ENCODE measurements at regions not wholly inside any gene's neighbourhood (a gene's known extent, or its start where the extent isn't known, plus 50 kb on each side); places are given as distances from the start of the nearest gene placed in this dataset.

DNA sequence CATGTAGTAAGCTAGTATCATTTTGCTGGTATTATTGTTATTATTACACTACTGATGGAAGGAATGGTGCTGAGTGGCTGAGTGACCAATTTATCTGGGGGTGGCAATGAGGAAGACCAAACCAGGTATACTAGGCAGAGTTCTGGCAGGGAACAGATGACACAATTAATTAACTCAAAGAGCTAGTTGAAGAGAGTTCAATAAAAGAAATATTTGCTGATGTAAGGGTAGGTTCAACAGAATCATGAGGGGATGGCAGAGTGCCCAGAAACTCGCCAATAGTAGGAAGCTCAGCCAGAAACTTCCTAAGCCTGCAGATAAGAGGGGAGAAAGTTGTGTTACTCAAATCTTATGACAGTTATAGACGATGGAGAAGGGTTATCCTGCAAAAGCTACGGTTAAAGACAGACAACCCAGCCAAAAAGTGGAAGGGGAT is 352.5 kb downstream of the KCNJ2 start:
- TF ChIP-seq, protein P1, sequence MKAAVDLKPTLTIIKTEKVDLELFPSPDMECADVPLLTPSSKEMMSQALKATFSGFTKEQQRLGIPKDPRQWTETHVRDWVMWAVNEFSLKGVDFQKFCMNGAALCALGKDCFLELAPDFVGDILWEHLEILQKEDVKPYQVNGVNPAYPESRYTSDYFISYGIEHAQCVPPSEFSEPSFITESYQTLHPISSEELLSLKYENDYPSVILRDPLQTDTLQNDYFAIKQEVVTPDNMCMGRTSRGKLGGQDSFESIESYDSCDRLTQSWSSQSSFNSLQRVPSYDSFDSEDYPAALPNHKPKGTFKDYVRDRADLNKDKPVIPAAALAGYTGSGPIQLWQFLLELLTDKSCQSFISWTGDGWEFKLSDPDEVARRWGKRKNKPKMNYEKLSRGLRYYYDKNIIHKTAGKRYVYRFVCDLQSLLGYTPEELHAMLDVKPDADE (IDR thresholded peaks at IDR 0.05) = no peak
- TF ChIP-seq, protein P2, sequence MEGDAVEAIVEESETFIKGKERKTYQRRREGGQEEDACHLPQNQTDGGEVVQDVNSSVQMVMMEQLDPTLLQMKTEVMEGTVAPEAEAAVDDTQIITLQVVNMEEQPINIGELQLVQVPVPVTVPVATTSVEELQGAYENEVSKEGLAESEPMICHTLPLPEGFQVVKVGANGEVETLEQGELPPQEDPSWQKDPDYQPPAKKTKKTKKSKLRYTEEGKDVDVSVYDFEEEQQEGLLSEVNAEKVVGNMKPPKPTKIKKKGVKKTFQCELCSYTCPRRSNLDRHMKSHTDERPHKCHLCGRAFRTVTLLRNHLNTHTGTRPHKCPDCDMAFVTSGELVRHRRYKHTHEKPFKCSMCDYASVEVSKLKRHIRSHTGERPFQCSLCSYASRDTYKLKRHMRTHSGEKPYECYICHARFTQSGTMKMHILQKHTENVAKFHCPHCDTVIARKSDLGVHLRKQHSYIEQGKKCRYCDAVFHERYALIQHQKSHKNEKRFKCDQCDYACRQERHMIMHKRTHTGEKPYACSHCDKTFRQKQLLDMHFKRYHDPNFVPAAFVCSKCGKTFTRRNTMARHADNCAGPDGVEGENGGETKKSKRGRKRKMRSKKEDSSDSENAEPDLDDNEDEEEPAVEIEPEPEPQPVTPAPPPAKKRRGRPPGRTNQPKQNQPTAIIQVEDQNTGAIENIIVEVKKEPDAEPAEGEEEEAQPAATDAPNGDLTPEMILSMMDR (conservative IDR thresholded peaks at IDR 0.05; ENCODE audit: low read depth in 2 of 2) = no peak
- TF ChIP-seq POLR2AphosphoS5 (IDR thresholded peaks at IDR 0.05; ENCODE audit: low read depth) = no peak
- no peak for TF ChIP-seq EZH2 (IDR thresholded peaks at IDR 0.05; ENCODE audit: low read depth, unreplicated experiment)
- TF ChIP-seq, protein P3, sequence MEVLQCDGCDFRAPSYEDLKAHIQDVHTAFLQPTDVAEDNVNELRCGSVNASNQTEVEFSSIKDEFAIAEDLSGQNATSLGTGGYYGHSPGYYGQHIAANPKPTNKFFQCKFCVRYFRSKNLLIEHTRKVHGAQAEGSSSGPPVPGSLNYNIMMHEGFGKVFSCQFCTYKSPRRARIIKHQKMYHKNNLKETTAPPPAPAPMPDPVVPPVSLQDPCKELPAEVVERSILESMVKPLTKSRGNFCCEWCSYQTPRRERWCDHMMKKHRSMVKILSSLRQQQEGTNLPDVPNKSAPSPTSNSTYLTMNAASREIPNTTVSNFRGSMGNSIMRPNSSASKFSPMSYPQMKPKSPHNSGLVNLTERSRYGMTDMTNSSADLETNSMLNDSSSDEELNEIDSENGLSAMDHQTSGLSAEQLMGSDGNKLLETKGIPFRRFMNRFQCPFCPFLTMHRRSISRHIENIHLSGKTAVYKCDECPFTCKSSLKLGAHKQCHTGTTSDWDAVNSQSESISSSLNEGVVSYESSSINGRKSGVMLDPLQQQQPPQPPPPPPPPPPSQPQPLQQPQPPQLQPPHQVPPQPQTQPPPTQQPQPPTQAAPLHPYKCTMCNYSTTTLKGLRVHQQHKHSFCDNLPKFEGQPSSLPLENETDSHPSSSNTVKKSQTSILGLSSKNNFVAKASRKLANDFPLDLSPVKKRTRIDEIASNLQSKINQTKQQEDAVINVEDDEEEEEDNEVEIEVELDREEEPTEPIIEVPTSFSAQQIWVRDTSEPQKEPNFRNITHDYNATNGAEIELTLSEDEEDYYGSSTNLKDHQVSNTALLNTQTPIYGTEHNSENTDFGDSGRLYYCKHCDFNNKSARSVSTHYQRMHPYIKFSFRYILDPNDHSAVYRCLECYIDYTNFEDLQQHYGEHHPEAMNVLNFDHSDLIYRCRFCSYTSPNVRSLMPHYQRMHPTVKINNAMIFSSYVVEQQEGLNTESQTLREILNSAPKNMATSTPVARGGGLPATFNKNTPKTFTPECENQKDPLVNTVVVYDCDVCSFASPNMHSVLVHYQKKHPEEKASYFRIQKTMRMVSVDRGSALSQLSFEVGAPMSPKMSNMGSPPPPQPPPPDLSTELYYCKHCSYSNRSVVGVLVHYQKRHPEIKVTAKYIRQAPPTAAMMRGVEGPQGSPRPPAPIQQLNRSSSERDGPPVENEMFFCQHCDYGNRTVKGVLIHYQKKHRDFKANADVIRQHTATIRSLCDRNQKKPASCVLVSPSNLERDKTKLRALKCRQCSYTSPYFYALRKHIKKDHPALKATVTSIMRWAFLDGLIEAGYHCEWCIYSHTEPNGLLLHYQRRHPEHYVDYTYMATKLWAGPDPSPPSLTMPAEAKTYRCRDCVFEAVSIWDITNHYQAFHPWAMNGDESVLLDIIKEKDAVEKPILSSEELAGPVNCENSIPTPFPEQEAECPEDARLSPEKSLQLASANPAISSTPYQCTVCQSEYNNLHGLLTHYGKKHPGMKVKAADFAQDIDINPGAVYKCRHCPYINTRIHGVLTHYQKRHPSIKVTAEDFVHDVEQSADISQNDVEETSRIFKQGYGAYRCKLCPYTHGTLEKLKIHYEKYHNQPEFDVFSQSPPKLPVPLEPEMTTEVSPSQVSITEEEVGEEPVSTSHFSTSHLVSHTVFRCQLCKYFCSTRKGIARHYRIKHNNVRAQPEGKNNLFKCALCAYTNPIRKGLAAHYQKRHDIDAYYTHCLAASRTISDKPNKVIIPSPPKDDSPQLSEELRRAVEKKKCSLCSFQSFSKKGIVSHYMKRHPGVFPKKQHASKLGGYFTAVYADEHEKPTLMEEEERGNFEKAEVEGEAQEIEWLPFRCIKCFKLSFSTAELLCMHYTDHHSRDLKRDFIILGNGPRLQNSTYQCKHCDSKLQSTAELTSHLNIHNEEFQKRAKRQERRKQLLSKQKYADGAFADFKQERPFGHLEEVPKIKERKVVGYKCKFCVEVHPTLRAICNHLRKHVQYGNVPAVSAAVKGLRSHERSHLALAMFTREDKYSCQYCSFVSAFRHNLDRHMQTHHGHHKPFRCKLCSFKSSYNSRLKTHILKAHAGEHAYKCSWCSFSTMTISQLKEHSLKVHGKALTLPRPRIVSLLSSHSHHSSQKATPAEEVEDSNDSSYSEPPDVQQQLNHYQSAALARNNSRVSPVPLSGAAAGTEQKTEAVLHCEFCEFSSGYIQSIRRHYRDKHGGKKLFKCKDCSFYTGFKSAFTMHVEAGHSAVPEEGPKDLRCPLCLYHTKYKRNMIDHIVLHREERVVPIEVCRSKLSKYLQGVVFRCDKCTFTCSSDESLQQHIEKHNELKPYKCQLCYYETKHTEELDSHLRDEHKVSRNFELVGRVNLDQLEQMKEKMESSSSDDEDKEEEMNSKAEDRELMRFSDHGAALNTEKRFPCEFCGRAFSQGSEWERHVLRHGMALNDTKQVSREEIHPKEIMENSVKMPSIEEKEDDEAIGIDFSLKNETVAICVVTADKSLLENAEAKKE (CRISPR knock-in tag; IDR thresholded peaks at IDR 0.05) = no peak

Measured in GM23338 (cell line).